SIG-M5 treated with dmso at 0.1 percent for 504 hours (cell line): ENCODE measurements at regions not wholly inside any gene's neighbourhood (a gene's known extent, or its start where the extent isn't known, plus 50 kb on each side); places are given as distances from the start of the nearest gene placed in this dataset.

Experiments
- DNase-seq: peaks from one replicate; lab custom pipeline; 2025; ENCODE audit not compliant: unreplicated experiment; lab: John Stamatoyannopoulos, UW

DNA sequence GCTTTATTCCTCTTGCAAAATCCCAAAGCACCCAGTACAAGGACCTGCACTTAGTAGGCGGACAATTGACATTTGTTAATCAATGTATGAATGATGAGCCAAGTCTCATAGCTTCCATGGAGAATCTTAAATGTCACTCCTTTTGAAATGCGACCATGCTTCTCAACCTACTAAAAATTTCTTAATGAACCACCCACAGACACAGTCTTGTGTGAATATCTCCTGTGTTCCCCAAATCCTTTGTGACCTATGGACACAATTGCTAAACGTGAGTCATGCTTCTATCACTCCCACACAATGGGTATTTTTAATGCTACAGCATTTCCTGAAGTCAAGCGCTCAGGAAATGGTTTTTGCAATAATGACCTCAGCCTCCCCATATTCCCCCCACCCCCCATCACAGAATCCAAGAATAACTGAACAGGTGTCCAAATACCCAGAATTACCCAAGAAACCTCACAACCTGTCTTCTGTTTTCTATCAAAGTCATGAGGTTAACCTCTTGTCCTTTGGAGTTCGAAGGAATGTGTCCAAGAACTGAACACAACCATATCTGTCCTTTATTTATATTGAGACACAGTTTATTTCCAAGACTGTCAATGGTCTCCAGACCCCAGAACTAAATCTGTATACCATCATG lies 163.6 kb upstream of the PLEKHG7 start:
- peak; percentile 90 for DNase-seq

DNA sequence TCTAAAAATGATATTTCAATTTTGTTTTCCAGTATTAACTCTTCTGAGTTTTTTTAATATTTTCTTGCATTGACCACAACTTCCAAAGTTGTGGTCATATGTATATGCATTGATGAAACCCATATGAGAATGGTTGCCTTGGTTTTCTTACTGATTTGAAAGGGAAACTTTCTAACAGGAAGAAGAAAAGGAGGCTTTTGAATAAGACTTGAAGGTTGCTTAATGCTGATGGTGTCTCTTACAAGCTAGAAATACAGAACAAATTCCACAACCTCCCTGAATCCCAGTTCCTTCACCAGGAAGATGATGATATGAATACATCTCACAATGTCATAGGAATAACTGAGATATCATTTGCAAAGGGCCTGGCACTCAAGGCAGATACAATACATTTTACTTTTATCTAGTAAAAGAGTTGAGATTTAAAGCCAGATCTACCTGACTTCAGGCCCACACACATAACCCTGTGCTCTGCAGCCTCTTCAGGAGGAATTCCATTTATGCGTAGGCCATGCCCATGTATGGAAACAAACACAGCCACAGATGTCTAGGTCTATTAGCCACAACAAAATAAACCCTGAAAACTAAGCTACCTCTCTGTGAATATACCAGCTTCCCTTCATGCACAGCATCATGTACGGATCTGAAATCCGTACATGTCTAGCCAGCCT lies 165.4 kb upstream of the PLEKHG7 start:
- DNase-seq = peak; percentile 44

DNA sequence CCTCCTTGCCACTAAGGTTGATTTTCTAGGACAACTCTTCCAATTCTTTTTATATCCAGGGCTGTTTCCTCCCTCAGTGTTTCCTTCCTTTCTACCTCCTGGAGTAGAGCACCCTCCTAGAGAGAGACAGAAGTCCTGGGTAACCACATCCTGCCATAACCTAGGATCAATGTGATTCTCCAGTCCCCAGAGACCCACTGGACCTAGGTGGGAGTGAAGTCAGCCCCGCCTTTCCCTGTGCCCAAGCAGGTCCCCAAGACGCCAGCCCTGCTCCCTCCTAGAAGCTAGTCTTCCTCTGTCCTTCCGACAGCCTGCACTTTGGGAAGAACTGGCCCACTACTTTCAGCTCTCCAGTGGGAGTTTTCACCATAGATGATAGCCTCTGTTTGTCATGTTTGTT lies 166.8 kb upstream of the PLEKHG7 start:
- DNase-seq = no peak

DNA sequence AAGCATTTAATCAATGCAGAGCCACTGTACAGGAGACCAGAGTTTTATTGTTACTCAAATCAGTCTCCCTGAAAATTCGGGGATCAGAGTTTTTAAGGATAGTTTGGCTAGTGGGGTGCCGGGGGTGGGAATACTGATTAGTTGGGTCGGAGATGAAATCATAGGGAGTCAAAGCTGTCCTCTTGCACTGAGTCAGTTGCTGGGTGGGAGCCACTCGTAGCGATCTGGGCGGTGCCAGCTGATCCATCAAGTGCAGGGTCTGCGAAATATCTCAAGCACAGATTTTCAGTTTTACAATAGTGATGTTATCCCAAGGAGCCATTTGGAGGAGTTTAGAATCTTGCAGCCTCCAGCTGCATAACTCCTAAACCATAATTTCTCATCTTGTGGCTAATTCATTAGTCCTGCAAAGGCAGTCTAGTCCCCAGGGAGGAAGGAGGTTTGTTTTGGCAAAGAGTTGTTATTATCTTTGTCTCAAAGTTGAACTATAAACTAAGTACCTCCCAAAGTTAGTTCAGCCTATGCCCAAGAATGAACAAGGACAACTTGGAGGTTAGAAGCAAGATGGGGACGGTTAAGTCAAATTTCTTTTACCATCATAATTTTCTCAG lies 169.4 kb upstream of the PLEKHG7 start:
- DNase-seq = no peak

- no peak for DNase-seq
Measured at GRCh38 chr12:92530706-92531105, 172.1 kb upstream of the PLEKHG7 start.

DNA sequence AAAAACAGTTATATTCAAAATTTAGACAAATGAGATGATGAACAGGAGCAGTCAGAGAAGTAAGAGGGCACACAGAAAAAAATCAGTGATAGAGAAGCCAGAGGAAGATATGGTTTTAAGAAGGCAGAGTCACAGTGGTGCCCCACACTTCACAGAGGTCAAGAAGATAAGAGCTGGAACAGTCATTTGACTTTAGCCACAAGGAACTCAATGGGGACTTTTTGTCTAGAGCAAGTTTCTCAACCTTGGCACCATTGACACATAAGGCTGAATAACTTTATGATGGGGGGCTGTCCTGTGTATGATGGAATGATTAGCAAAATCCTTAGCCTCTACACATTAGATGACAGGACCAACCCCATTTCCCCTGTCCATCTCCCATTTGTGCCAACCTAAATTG lies 172.8 kb upstream of the PLEKHG7 start:
- no peak for DNase-seq

DNA sequence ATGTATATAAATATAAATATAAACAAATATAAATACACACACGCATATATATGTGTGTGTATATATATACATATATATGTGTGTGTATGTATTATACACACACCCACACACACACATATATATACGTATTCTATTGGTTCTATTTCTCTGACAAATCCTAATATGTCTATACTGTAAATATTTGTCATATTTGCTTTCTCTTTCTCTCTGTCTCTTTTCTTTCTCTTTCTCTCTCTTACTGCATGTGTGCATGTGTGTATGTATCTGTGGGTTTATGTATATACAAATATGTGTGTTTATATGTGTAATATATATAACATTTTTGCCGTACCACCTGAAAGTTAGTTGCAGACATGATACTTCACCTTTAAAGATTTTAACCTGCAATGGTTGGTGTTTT lies 174.2 kb upstream of the PLEKHG7 start:
- DNase-seq = no peak

DNA sequence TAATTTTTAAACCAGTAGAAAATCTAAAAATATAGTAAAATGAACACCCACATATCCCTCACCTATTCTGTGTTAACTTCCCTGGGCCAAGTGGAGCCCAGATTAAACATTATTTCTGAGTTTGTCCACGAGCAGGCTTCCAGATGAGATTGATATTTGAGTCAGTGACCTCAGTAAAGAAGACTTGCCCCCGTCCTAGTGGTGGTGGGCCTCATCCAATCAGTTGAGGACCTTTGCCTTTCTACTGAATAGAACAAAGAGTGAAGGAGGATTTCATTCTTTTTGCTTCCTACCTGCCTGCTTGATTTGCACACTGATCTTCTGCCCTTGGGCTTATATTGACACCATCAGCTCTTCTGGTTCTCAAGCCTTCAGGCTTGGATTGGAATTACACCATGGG lies 174.7 kb upstream of the PLEKHG7 start:
- no peak for DNase-seq

- DNase-seq = no peak
Measured at GRCh38 chr12:92524489-92524888, 178.3 kb upstream of the PLEKHG7 start.

DNA sequence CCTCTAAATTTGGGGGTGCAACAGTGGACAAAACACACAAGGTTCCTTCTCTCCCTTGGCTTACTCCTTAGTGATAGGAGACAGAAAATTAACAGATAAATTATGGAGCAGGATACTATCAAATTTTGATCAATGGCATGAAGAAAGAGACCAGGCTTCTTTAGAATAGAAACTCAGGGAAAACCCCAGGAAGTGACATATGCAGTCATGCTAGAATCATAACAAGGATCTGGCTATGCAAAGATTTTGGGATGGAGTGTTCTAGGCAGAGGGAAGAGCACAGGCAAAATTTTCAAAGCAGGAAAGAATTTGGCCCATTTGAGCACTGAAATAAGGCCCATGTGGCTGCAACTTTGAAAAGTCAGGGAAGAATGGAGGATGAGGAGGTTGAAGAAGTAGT lies 182.3 kb upstream of the PLEKHG7 start:
- no peak for DNase-seq

- no peak for DNase-seq
Measured at GRCh38 chr12:92519284-92519683, 183.5 kb upstream of the PLEKHG7 start.

DNA sequence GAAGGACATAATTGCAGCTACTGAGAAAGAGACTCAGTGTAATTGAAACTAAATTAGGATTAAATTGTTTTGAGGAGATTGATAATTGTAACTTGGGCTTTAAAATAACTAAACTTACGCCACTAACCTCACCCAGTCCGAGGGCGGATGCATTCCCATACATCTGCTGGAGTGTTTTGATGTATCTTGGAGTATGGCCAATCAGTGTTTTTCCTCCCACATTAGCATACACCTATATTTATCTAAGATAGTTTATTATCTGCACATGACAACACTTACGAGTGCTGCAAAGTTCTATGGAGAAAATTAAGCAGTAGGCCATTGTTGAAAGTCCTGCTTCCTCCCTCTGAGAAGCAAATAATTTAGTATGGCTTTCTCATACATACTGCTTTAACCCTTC lies 184.7 kb upstream of the PLEKHG7 start:
- no peak for DNase-seq

DNA sequence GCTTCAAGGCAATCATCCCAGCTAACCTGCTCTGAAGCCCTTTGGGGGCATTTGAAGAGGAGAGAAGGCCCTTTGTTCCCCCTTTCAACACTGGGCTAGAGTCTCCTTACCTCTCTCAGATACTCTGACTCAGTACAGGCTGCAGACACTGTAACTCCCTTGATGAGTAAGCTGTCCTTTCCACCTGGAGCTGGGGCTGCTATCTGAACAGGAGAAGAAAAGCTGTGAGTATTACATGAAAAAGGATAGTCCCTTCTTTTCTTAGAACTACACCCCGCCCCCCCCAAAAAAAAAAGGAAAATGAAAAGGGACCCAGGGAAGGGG lies 186.6 kb upstream of the PLEKHG7 start:
- no peak for DNase-seq

DNA sequence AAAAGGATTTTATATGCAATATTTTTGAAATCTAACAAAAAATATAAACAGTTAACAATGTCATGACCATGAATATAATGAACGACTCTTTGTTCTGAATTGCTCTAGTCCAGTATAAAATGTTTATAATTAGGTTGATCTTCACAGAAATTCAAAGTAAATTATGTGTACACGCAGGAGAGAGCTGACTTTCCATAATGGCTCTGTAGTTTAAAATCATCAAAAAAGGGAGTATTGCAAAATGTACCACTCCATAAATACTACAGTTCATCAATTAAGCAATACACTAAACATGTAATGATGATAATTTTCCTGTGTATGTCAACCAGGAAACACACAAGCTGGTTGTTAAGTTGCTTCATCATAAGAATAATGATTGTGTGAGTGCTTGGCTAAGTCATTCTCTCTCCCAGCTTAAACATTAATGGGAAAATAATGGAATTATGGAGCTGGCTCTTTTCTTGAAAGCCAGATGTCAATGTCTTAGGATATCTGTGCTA lies 189.5 kb upstream of the PLEKHG7 start:
- DNase-seq = peak; percentile 60

DNA sequence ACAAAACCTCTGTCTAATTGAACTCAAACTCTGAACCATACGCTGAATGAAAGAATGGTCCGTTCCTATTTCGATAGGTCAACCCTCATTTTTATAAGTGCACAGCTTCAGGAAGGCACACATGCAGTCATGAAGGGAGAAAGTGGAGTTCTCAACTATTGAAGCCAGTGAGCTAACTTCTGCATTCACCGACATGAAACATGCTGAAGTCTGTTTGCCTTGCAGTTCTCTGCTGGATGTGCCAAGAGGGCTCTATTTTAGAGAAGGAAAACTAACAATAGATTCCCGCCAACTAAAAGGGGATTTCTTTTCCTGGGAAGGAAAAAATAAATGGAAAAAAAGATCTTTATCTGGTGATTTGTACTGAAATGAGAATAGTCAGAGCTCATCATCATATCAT lies 191.0 kb upstream of the PLEKHG7 start:
- no peak for DNase-seq

DNA sequence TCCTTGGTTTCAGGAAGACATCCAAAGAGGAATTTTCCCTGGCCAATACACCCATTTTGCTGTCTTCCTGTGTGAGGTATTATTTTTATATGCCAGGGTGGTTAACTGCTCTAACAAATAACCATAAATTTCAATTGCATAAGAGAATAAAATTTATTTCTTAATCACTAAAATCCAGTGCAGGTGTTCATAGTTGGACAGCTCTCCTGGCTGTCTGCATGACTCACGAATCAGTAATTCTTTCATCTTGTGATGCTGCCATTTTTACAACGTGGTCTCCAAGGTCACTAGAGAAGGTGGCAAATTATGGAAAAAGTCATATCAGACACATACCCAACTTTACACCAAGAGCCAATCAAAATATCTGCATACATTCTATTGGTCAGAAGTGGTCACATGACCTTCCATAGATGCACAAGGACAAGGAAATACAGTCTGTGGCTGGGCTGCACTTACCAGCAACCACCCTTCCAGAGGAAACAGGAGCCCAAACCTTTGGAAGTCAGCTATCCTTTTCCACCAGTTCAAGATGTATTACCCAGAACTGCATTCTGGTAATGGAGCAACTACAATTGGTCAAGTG lies 193.5 kb upstream of the PLEKHG7 start:
- no peak for DNase-seq

GRCh38 chr12:92506891-92507290 lies 195.9 kb upstream of the PLEKHG7 start:
- DNase-seq = no peak

DNA sequence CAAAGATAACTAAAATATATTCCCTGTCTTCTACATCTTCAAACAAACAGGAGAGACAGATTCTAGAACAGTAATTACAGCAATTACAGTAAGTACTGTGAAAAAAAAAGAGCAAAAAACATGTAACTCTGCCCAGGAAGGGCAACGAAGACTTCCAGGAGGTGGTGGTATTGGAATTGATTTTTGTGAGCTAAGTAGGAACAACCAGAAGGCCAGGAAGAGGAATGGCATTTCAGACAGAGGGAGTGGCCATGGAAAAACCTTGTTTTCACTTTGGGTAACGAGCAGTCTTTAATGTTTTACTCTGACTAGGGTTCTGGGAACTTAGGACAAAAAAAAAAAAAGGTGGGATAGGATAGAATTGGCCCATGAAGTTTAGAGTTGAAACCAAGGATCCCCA lies 196.3 kb upstream of the PLEKHG7 start:
- DNase-seq = no peak

DNA sequence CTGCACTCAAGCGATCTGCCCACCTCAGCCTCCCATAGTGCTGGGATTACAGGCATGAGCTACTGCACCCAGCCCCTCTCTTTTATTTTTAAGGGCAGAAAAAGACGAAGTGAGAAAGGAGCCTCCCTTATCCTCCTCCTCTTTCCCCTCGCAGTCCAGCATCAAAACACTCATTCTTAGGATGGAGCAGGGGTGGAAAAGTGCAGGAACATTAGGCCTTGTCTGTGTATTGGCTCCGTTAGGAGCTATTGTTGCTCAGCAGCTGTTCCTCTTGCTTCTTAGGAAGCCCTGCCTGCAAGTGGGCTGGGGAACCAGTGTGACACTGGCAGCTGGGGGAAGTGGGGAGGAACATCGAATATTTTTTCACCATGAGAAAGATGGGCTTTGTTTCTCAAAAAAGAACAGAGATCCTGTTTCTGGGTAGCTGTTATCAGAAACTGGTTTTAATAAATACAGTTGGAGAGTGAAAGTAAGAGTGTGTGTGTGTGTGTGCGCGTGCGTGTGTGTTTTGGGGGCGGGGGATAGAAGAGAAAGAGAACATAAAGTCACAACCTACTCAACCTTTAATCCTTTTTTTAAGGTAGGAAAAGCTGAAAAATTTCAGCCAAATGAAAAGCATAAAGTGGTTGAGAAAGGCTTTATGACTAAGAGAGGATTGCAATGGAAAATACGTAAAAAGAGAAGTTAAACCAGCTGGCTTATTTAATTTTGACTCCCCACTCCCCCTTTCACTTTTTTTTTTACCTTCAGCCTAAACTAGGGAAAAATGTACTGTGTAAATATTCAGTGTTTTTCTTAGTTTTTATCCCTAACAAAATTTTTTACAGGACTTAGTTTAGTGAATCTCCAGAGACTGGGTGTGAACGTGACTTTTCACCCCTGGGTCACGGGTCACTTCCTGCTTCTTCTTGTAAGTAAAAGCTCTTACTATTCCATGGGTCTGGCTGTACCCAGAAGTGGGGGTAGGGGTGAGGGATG lies 197.2 kb upstream of the PLEKHG7 start:
- peak; percentile 78 for DNase-seq

- no peak for DNase-seq
Measured at GRCh38 chr12:92504594-92504981, 198.2 kb upstream of the PLEKHG7 start.

- DNase-seq = no peak
Measured at GRCh38 chr12:92503971-92504593, 198.7 kb upstream of the PLEKHG7 start.
